ENCODE measurements at regions not wholly inside any gene's neighbourhood (a gene's known extent, or its start where the extent isn't known, plus 50 kb on each side); places are given as distances from the start of the nearest gene placed in this dataset.

- Histone ChIP-seq H3K27ac (no peak overlapping the region), H3K27me3 (no peaks in the 10 kb centered on the region), H3K9me3 (no peaks in the 10 kb centered on the region), H3K36me3 (no peaks in the 10 kb centered on the region), H3K4me3 (no peak overlapping the region), H3K4me1 (no peaks in the 10 kb centered on the region)
- no peak for TF ChIP-seq EP300 (IDR thresholded peaks at IDR 0.05; ENCODE audit: low read depth)
- TF ChIP-seq POLR2AphosphoS5 (IDR thresholded peaks at IDR 0.05) = no peak
- no peak for TF ChIP-seq POLR2A (IDR thresholded peaks at IDR 0.05)
- TF ChIP-seq, protein P1, sequence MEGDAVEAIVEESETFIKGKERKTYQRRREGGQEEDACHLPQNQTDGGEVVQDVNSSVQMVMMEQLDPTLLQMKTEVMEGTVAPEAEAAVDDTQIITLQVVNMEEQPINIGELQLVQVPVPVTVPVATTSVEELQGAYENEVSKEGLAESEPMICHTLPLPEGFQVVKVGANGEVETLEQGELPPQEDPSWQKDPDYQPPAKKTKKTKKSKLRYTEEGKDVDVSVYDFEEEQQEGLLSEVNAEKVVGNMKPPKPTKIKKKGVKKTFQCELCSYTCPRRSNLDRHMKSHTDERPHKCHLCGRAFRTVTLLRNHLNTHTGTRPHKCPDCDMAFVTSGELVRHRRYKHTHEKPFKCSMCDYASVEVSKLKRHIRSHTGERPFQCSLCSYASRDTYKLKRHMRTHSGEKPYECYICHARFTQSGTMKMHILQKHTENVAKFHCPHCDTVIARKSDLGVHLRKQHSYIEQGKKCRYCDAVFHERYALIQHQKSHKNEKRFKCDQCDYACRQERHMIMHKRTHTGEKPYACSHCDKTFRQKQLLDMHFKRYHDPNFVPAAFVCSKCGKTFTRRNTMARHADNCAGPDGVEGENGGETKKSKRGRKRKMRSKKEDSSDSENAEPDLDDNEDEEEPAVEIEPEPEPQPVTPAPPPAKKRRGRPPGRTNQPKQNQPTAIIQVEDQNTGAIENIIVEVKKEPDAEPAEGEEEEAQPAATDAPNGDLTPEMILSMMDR (IDR thresholded peaks at IDR 0.05) = no peak
- no peak for DNase-seq
- intact Hi-C loops (cut with DNase I; ENCODE audit: low total_unique reads) = loop anchor here (2.0 kb wide), 1 partner anchor 53 kb away; no protein-coding TSS in a partner anchor
- 58 to 72% methylated on average over 2 of the region's 2 CpGs for WGBS, 2 donors (ENCODE audit: low coverage in 1 of 2)
- in situ Hi-C loops (cut with MboI; ENCODE audit: low pct_ligation_motif_present in 1 of 4, low pct_unique_long_range_greater_than_20kb in 1 of 4, low sequenced_read_pairs in 3 of 4) = no loop called here
These were observed 731.6 kb upstream of the PTBP2 start for GRCh38 chr1:95990033-95990432.

DNA sequence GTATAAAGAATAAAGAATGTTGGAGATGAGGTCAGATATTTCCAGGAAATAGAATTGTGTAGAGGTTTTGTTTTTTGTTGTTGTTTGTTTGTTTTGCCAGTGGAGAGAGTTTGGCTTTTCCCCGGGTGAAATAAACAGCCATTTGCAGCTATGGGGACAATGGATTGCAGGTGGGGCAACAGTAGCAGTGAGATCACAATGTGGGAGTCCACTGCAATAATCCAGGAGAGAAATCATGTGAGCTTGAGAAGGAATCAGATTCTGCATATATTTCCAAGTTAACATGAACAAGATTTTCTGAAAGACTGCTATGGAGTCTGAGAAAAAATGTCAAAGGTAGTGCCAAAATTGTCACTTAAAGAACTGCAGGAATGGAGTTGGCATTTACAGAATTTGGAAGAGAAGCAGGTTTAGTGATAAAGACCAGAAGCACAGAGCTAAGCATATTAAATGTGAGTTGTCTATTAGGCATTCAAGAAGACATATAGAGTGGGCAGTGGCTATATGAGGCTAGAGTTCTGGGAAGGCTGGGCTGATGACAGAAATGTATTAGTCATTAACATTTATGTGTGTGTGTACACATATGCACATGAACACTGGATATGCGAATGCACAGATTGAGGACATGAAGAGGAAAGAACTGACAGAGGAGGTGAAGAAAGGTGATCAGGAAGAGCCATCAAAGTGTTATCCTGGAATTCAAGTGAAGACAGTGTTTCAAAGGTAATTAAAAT, 729.6 kb upstream of the PTBP2 start:
- 43 to 45% methylated on average over 2 of the region's 2 CpGs for WGBS, 2 donors (ENCODE audit: low coverage in 1 of 2)
- Histone ChIP-seq H3K4me1 (no peaks in the 10 kb centered on the region), H3K36me3 (no peaks in the 10 kb centered on the region), H3K9me3 (no peaks in the 10 kb centered on the region), H3K27me3 (no peaks in the 10 kb centered on the region), H3K27ac (no peak overlapping the region), H3K4me3 (no peak overlapping the region)
- TF ChIP-seq EP300 (IDR thresholded peaks at IDR 0.05; ENCODE audit: low read depth) (no peak), POLR2A (IDR thresholded peaks at IDR 0.05) (no peak), POLR2AphosphoS5 (IDR thresholded peaks at IDR 0.05) (no peak)
- TF ChIP-seq, protein P1 (IDR thresholded peaks at IDR 0.05) = no peak
- DNase-seq = no peak
- in situ Hi-C loops (cut with MboI; ENCODE audit: low pct_ligation_motif_present in 1 of 4, low pct_unique_long_range_greater_than_20kb in 1 of 4, low sequenced_read_pairs in 3 of 4) (no loop called here), intact Hi-C loops (cut with DNase I; ENCODE audit: low total_unique reads) (loop anchor here (2.0 kb wide), 1 partner anchor 55 kb away; no protein-coding TSS in a partner anchor)

- in situ Hi-C loops (cut with MboI; ENCODE audit: low pct_ligation_motif_present in 1 of 4, low pct_unique_long_range_greater_than_20kb in 1 of 4, low sequenced_read_pairs in 3 of 4) = no loop called here
- Histone ChIP-seq H3K4me3 (peak overlapping the region in 1 of 4 donors; percentile 16), H3K9me3 (no peaks in the 10 kb centered on the region), H3K27me3 (no peaks in the 10 kb centered on the region), H3K36me3 (no peaks in the 10 kb centered on the region), H3K4me1 (no peaks in the 10 kb centered on the region), H3K27ac (no peak overlapping the region)
- 31 to 45% methylated on average over 1 of the region's 1 CpG for WGBS, 2 donors (ENCODE audit: low coverage in 1 of 2)
- DNase-seq = no peak
- TF ChIP-seq POLR2A (IDR thresholded peaks at IDR 0.05) (no peak), EP300 (IDR thresholded peaks at IDR 0.05; ENCODE audit: low read depth) (no peak), POLR2AphosphoS5 (IDR thresholded peaks at IDR 0.05) (no peak)
- TF ChIP-seq, protein P1 (IDR thresholded peaks at IDR 0.05) = no peak
- intact Hi-C loops (cut with DNase I; ENCODE audit: low total_unique reads) = no loop called here
These were observed 726.9 kb upstream of the PTBP2 start for GRCh38 chr1:95994643-95995042.

- no peaks in the 10 kb centered on the region for H3K36me3 ChIP-seq
- no peaks in the 10 kb centered on the region for H3K4me1 ChIP-seq
- in situ Hi-C loops (cut with MboI; ENCODE audit: low pct_ligation_motif_present in 1 of 4, low pct_unique_long_range_greater_than_20kb in 1 of 4, low sequenced_read_pairs in 3 of 4) (no loop called here), intact Hi-C loops (cut with DNase I; ENCODE audit: low total_unique reads) (no loop called here)
- H3K27me3 ChIP-seq = no peaks in the 10 kb centered on the region
- DNase-seq = no peak
- WGBS, 2 donors (ENCODE audit: low coverage in 1 of 2) = 82 to 100% methylated on average over 1 to 2 of the region's 2 CpGs
- TF ChIP-seq, protein P1 (IDR thresholded peaks at IDR 0.05) = no peak
- TF ChIP-seq POLR2A (IDR thresholded peaks at IDR 0.05) (no peak), POLR2AphosphoS5 (IDR thresholded peaks at IDR 0.05) (no peak), EP300 (IDR thresholded peaks at IDR 0.05; ENCODE audit: low read depth) (no peak)
- no peak overlapping the region for H3K27ac ChIP-seq
- H3K9me3 ChIP-seq = no peaks in the 10 kb centered on the region
- H3K4me3 ChIP-seq = no peak overlapping the region
These were observed 719.4 kb upstream of the PTBP2 start for GRCh38 chr1:96002201-96002600.
